ENCODE measurements at regions not wholly inside any gene's neighbourhood (a gene's known extent, or its start where the extent isn't known, plus 50 kb on each side); places are given as distances from the start of the nearest gene placed in this dataset.

GRCh38 chr5:41648996-41649395 is 138.6 kb upstream of the PLCXD3 start:
- Histone ChIP-seq H3K36me3 (ENCODE audit: insufficient read depth, low read length) (no peaks in the 10 kb centered on the region), H3K9me3 (ENCODE audit: control insufficient read depth in 1 of 2, insufficient read depth in 1 of 2, low read length in 2 of 2) (no peaks in the 10 kb centered on the region), H3K4me1 (ENCODE audit: insufficient read depth, low read length) (no peaks in the 10 kb centered on the region), H3K4me3 (ENCODE audit: low read length) (no peak overlapping the region), H3K27ac (ENCODE audit: low read depth in 1 of 2, low read length in 2 of 2) (no peak overlapping the region), H3K27me3 (ENCODE audit: control insufficient read depth in 1 of 2, insufficient read depth in 2 of 2, low read length in 2 of 2) (no peaks in the 10 kb centered on the region)
- Mint-ChIP-seq H3K27me3 (no peaks in the 10 kb centered on the region), H3K9me3 (no peaks in the 10 kb centered on the region), H3K36me3 (ENCODE audit: low read depth) (no peaks in the 10 kb centered on the region), H3K4me1 (ENCODE audit: low read depth) (no peaks in the 10 kb centered on the region), H3K4me3 (no peak overlapping the region), H3K27ac (no peak overlapping the region)
- intact Hi-C loops (cut with DNase I, micrococcal nuclease), result no loop called here
- no peak for TF ChIP-seq CTCF (IDR thresholded peaks at IDR 0.05)
- ChIA-PET CTCF (no interaction called here), POLR2A (no interaction called here)
- no peak for DNase-seq
- no peak for ATAC-seq (ENCODE audit: poor library complexity)

GRCh38 chr5:41641621-41642020 is 131.2 kb upstream of the PLCXD3 start:
- CTCF ChIA-PET, result no interaction called here
- Histone ChIP-seq H3K4me1 (ENCODE audit: insufficient read depth, low read length) (no peaks in the 10 kb centered on the region), H3K9me3 (ENCODE audit: control insufficient read depth in 1 of 2, insufficient read depth in 1 of 2, low read length in 2 of 2) (peaks cover 0 to 4% of the 10 kb centered on the region in 2 experiments), H3K36me3 (ENCODE audit: insufficient read depth, low read length) (no peaks in the 10 kb centered on the region), H3K27me3 (ENCODE audit: control insufficient read depth in 1 of 2, insufficient read depth in 2 of 2, low read length in 2 of 2) (no peaks in the 10 kb centered on the region), H3K4me3 (ENCODE audit: low read length) (no peak overlapping the region), H3K27ac (ENCODE audit: low read depth in 1 of 2, low read length in 2 of 2) (no peak overlapping the region)
- H3K27me3 Mint-ChIP-seq, result peaks cover 13% of the 10 kb centered on the region
- ATAC-seq (ENCODE audit: poor library complexity) (no peak), DNase-seq (no peak)
- H3K4me1 Mint-ChIP-seq (ENCODE audit: low read depth), result no peaks in the 10 kb centered on the region
- no peak overlapping the region for H3K27ac Mint-ChIP-seq
- peaks cover 6% of the 10 kb centered on the region for H3K9me3 Mint-ChIP-seq
- H3K4me3 Mint-ChIP-seq, result no peak overlapping the region
- POLR2A ChIA-PET, result no interaction called here
- intact Hi-C loops (cut with DNase I, micrococcal nuclease), result no loop called here
- no peak for TF ChIP-seq CTCF (IDR thresholded peaks at IDR 0.05)
- no peaks in the 10 kb centered on the region for H3K36me3 Mint-ChIP-seq (ENCODE audit: low read depth)

GRCh38 chr5:41638685-41639084 is 128.3 kb upstream of the PLCXD3 start:
- no peaks in the 10 kb centered on the region for H3K4me1 Mint-ChIP-seq (ENCODE audit: low read depth)
- ChIA-PET POLR2A (no interaction called here), CTCF (no interaction called here)
- peaks cover 6% of the 10 kb centered on the region for H3K9me3 Mint-ChIP-seq
- DNase-seq, result no peak
- Histone ChIP-seq H3K9me3 (ENCODE audit: control insufficient read depth in 1 of 2, insufficient read depth in 1 of 2, low read length in 2 of 2) (peaks cover 0 to 4% of the 10 kb centered on the region in 2 experiments), H3K4me1 (ENCODE audit: insufficient read depth, low read length) (no peaks in the 10 kb centered on the region), H3K36me3 (ENCODE audit: insufficient read depth, low read length) (no peaks in the 10 kb centered on the region), H3K27ac (ENCODE audit: low read depth in 1 of 2, low read length in 2 of 2) (no peak overlapping the region), H3K27me3 (ENCODE audit: control insufficient read depth in 1 of 2, insufficient read depth in 2 of 2, low read length in 2 of 2) (no peaks in the 10 kb centered on the region), H3K4me3 (ENCODE audit: low read length) (no peak overlapping the region)
- no peak overlapping the region for H3K4me3 Mint-ChIP-seq
- no peak for TF ChIP-seq CTCF (IDR thresholded peaks at IDR 0.05)
- H3K27ac Mint-ChIP-seq, result no peak overlapping the region
- no peaks in the 10 kb centered on the region for H3K36me3 Mint-ChIP-seq (ENCODE audit: low read depth)
- H3K27me3 Mint-ChIP-seq, result peaks cover 18% of the 10 kb centered on the region
- ATAC-seq (ENCODE audit: poor library complexity), result no peak
- intact Hi-C loops (cut with DNase I, micrococcal nuclease), result loop anchor here in 1 of 2 experiments (10.0 kb wide), 1 partner anchor 416 kb away; no protein-coding TSS in a partner anchor
